Prostate gland (tissue), 2 donors: ENCODE measurements at regions not wholly inside any gene's neighbourhood (a gene's known extent, or its start where the extent isn't known, plus 50 kb on each side); places are given as distances from the start of the nearest gene placed in this dataset.

Experiments
- POLR2AphosphoS5 ChIP-seq: sonication (generic); formaldehyde crosslinking; IDR thresholded peaks from one replicate; pipeline ENCODE4 v1.6.1; 2017; ENCODE audit warnings: antibody characterized with exemption
- TF ChIP-seq, protein P1 (sequence below), 4 experiments: fragments of 200-600 bp in 2 of 4; fragments of 450-650 bp in 2 of 4; sonication (generic) in 2 of 4; IDR thresholded peaks; 1 replicate in 3 of 4; 2 replicates in 1 of 4; pipeline ENCODE4 v1.5.1; 2016 to 2019; ENCODE audit warnings: antibody characterized with exemption in 4 of 4, mild to moderate bottlenecking in 2 of 4, moderate library complexity in 2 of 4

GRCh38 chr5:62139741-62140140 is 166.3 kb upstream of the KIF2A start:
- TF ChIP-seq, protein P1, sequence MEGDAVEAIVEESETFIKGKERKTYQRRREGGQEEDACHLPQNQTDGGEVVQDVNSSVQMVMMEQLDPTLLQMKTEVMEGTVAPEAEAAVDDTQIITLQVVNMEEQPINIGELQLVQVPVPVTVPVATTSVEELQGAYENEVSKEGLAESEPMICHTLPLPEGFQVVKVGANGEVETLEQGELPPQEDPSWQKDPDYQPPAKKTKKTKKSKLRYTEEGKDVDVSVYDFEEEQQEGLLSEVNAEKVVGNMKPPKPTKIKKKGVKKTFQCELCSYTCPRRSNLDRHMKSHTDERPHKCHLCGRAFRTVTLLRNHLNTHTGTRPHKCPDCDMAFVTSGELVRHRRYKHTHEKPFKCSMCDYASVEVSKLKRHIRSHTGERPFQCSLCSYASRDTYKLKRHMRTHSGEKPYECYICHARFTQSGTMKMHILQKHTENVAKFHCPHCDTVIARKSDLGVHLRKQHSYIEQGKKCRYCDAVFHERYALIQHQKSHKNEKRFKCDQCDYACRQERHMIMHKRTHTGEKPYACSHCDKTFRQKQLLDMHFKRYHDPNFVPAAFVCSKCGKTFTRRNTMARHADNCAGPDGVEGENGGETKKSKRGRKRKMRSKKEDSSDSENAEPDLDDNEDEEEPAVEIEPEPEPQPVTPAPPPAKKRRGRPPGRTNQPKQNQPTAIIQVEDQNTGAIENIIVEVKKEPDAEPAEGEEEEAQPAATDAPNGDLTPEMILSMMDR (IDR thresholded peaks at IDR 0.05) = no peak
- no peak for TF ChIP-seq POLR2AphosphoS5
